Astrocyte of the cerebellum (primary cell): ENCODE measurements at regions not wholly inside any gene's neighbourhood (a gene's known extent, or its start where the extent isn't known, plus 50 kb on each side); places are given as distances from the start of the nearest gene placed in this dataset.

Experiments used
- DNase-seq: peaks from one replicate; pipeline ENCODE4 v3.0.0-alpha.2; 2011; ENCODE audit warnings: low read depth
- H3K4me3 ChIP-seq: 2 replicates; pipeline ENCODE4 v1.5.1; 2011; ENCODE audit warnings: mild to moderate bottlenecking, low read depth, low read length, moderate library complexity
- CTCF ChIP-seq: IDR thresholded peaks from 2 replicates; pipeline ENCODE4 v1.5.1; 2012; ENCODE audit warnings: low read length, low read depth, moderate library complexity, mild to moderate bottlenecking; ENCODE audit errors: missing control alignments
- in situ Hi-C: cut with HindIII; loops from 2 replicates; pipeline ENCODE4 v1.10.0; 2017; ENCODE audit warnings: low sequenced_read_pairs

- no peak for DNase-seq
- TF ChIP-seq CTCF, result no peak
- in situ Hi-C loops, result no loop called here
- no peak overlapping the region for H3K4me3 ChIP-seq
Measured at GRCh38 chr10:105359708-105360107, 718.6 kb downstream of the SORCS3 start.

DNA sequence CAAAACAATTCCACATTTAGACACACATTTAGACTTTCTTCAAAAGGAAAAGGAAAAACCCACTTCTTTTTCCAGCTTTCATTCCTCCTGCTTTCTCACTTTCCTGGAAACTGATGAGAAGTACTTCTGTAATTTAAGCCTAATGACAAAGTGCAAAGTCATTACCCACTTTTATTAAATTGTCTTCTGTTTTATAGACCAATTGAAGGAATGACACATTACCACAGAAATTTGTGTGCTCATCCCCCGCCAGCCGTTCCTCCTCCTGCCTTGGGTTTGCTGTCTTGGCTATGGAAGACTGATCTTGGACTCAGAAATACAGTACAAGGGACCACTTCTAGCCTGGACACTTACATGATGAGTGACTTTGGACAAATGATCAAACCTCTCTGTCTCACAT, 717.8 kb downstream of the SORCS3 start:
- in situ Hi-C loops, result no loop called here
- no peak for TF ChIP-seq CTCF
- H3K4me3 ChIP-seq, result no peak overlapping the region
- no peak for DNase-seq

DNA sequence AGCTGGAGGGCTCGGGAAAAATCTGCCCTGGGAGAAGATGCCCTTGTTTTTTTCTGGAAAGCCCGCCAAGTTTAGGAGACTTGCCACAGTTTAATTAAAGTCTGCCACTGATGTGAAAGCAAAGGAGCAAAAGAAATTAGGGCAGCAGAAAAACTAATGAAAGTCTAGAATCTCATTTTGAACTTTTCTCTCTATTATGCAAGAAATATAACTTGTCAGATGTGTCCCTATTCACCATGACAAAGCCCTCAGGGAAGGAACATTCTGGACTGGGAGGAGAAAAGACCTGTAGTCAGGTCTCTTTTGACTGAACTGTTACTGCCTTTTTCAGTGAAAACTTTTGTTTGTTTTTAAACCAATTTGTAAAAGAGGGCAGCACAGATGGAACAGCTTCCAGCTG, 715.5 kb downstream of the SORCS3 start:
- in situ Hi-C loops, result no loop called here
- DNase-seq, result no peak
- no peak for TF ChIP-seq CTCF
- no peak overlapping the region for H3K4me3 ChIP-seq

- no peak for TF ChIP-seq CTCF
- no peak for DNase-seq
- in situ Hi-C loops, result no loop called here
- H3K4me3 ChIP-seq, result no peak overlapping the region
Measured at GRCh38 chr10:105354010-105354409, 712.9 kb downstream of the SORCS3 start.

DNA sequence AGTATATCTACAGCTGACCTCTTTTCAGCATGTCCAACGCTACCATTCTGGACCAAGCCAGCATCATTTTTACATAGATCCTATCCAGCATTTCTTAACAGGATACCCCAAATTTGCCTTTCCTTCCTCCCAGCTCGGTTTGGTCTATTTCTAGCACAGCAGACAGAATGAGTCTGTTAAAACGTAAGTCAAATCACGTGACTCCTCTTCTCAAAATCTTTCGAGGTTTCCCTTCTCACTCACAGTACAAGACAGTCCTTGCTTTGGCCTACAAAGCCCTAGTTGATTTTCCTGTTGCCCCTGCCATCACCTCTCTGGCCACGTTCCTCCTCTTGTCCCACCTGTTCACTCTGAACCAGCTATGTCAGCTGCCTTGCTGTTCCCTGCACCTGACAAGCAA, 711.7 kb downstream of the SORCS3 start:
- in situ Hi-C loops, result no loop called here
- no peak for DNase-seq
- no peak overlapping the region for H3K4me3 ChIP-seq
- TF ChIP-seq CTCF, result no peak

- in situ Hi-C loops, result no loop called here
- TF ChIP-seq CTCF, result no peak
- no peak overlapping the region for H3K4me3 ChIP-seq
- DNase-seq, result no peak
Measured at GRCh38 chr10:105352281-105352680, 711.2 kb downstream of the SORCS3 start.

GRCh38 chr10:105351187-105351586, 710.1 kb downstream of the SORCS3 start:
- TF ChIP-seq CTCF, result no peak

More at GRCh38 chr10:105351187-105351586, 710.1 kb downstream of the SORCS3 start:
- DNase-seq, result no peak
- H3K4me3 ChIP-seq, result no peak overlapping the region
- in situ Hi-C loops, result no loop called here
